ENCODE measurements at regions not wholly inside any gene's neighbourhood (a gene's known extent, or its start where the extent isn't known, plus 50 kb on each side); places are given as distances from the start of the nearest gene placed in this dataset.

GRCh38 chr21:26351661-26352060, 181.1 kb upstream of the APP start:
- no peaks in the 10 kb centered on the region for H3K27me3 ChIP-seq (ENCODE audit: low read depth, low read length)
- H3K4me2 ChIP-seq (ENCODE audit: low read length) = no peak overlapping the region
- no peak overlapping the region for H3K9ac ChIP-seq (ENCODE audit: low read length)
- no peak overlapping the region for H3K4me3 ChIP-seq (ENCODE audit: low read length)
- H3K36me3 ChIP-seq (replicated peaks; ENCODE audit: low read depth, low read length) = no peaks in the 10 kb centered on the region
- no peak overlapping the region for H2AFZ ChIP-seq (ENCODE audit: low read depth, low read length)
- TF ChIP-seq EZH2phosphoT487 (IDR thresholded peaks at IDR 0.05; ENCODE audit: low read depth) = no peak
- H3K4me1 ChIP-seq (ENCODE audit: low read length) = 0 out of 2 replicates have a peak, but pooled peaks cover 3% of the 10 kb centered on the region
- no peak overlapping the region for H3K27ac ChIP-seq (ENCODE audit: low read length)
- no peaks in the 10 kb centered on the region for H3K9me3 ChIP-seq (ENCODE audit: insufficient read depth, low read length)
- H3K79me2 ChIP-seq (ENCODE audit: low read length) = no peaks in the 10 kb centered on the region
- H4K20me1 ChIP-seq (ENCODE audit: insufficient read depth, low read length) = no peaks in the 10 kb centered on the region

GRCh38 chr21:26332867-26333266, 162.3 kb upstream of the APP start:
- H3K79me2 ChIP-seq (ENCODE audit: low read length) = no peaks in the 10 kb centered on the region
- no peaks in the 10 kb centered on the region for H3K9me3 ChIP-seq (ENCODE audit: insufficient read depth, low read length)
- no peaks in the 10 kb centered on the region for H3K4me1 ChIP-seq (ENCODE audit: low read length)
- H3K36me3 ChIP-seq (replicated peaks; ENCODE audit: low read depth, low read length) = no peaks in the 10 kb centered on the region
- no peak overlapping the region for H3K9ac ChIP-seq (ENCODE audit: low read length)
- no peak overlapping the region for H3K27ac ChIP-seq (ENCODE audit: low read length)
- no peak overlapping the region for H3K4me3 ChIP-seq (ENCODE audit: low read length)
- H4K20me1 ChIP-seq (ENCODE audit: insufficient read depth, low read length) = no peaks in the 10 kb centered on the region
- no peaks in the 10 kb centered on the region for H3K27me3 ChIP-seq (ENCODE audit: low read depth, low read length)
- no peak overlapping the region for H2AFZ ChIP-seq (ENCODE audit: low read depth, low read length)
- H3K4me2 ChIP-seq (ENCODE audit: low read length) = no peak overlapping the region
- TF ChIP-seq CTCF (IDR thresholded peaks at IDR 0.05; ENCODE audit: low read depth, low read length) (no peak), EZH2phosphoT487 (IDR thresholded peaks at IDR 0.05; ENCODE audit: low read depth) (no peak)

- no peaks in the 10 kb centered on the region for H3K4me1 ChIP-seq (ENCODE audit: low read length)
- H3K27ac ChIP-seq (ENCODE audit: low read length) = no peak overlapping the region
- no peak overlapping the region for H3K4me2 ChIP-seq (ENCODE audit: low read length)
- no peaks in the 10 kb centered on the region for H3K36me3 ChIP-seq (replicated peaks; ENCODE audit: low read depth, low read length)
- no peaks in the 10 kb centered on the region for H3K27me3 ChIP-seq (ENCODE audit: low read depth, low read length)
- H3K9ac ChIP-seq (ENCODE audit: low read length) = no peak overlapping the region
- no peak overlapping the region for H2AFZ ChIP-seq (ENCODE audit: low read depth, low read length)
- no peak for TF ChIP-seq EZH2phosphoT487 (IDR thresholded peaks at IDR 0.05; ENCODE audit: low read depth)
- TF ChIP-seq CTCF (IDR thresholded peaks at IDR 0.05; ENCODE audit: low read depth, low read length) = no peak
- H3K79me2 ChIP-seq (ENCODE audit: low read length) = no peaks in the 10 kb centered on the region
- H4K20me1 ChIP-seq (ENCODE audit: insufficient read depth, low read length) = no peaks in the 10 kb centered on the region
- no peak overlapping the region for H3K4me3 ChIP-seq (ENCODE audit: low read length)
- no peaks in the 10 kb centered on the region for H3K9me3 ChIP-seq (ENCODE audit: insufficient read depth, low read length)
Observed at GRCh38 chr21:26331205-26331980, 160.8 kb upstream of the APP start.

GRCh38 chr21:26320596-26320995, 150.0 kb upstream of the APP start:
- Histone ChIP-seq H4K20me1 (ENCODE audit: insufficient read depth, low read length) (no peaks in the 10 kb centered on the region), H3K4me2 (ENCODE audit: low read length) (no peak overlapping the region), H3K36me3 (replicated peaks; ENCODE audit: low read depth, low read length) (no peaks in the 10 kb centered on the region), H3K9ac (ENCODE audit: low read length) (no peak overlapping the region), H3K27me3 (ENCODE audit: low read depth, low read length) (no peaks in the 10 kb centered on the region), H3K4me3 (ENCODE audit: low read length) (no peak overlapping the region), H3K27ac (ENCODE audit: low read length) (no peak overlapping the region), H3K4me1 (ENCODE audit: low read length) (no peaks in the 10 kb centered on the region), H3K9me3 (ENCODE audit: insufficient read depth, low read length) (no peaks in the 10 kb centered on the region), H2AFZ (ENCODE audit: low read depth, low read length) (no peak overlapping the region), H3K79me2 (ENCODE audit: low read length) (no peaks in the 10 kb centered on the region)
- TF ChIP-seq EZH2phosphoT487 (IDR thresholded peaks at IDR 0.05; ENCODE audit: low read depth) = no peak

DNA sequence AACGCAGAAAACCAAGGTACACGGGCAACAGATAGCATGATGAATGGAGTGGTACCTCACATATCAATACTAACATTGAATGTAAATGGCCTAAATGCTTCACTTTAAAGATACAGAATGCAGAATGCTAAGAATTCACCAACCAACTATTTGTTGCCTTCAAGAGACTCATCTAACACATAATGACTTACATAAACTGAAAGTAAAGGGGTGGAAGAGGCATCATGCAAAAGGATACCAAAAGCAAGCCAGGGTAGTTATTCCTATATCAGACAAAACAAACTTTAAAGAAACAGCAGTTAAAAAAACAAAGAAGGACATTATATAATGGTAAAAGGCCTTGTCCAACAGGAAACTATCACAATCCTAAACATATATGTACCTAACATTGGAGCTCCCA, 137.1 kb upstream of the APP start:
- no peaks in the 10 kb centered on the region for H3K9me3 ChIP-seq (ENCODE audit: insufficient read depth, low read length)
- no peak overlapping the region for H2AFZ ChIP-seq (ENCODE audit: low read depth, low read length)
- no peaks in the 10 kb centered on the region for H4K20me1 ChIP-seq (ENCODE audit: insufficient read depth, low read length)
- no peaks in the 10 kb centered on the region for H3K79me2 ChIP-seq (ENCODE audit: low read length)
- no peaks in the 10 kb centered on the region for H3K27me3 ChIP-seq (ENCODE audit: low read depth, low read length)
- no peak overlapping the region for H3K4me2 ChIP-seq (ENCODE audit: low read length)
- H3K9ac ChIP-seq (ENCODE audit: low read length) = no peak overlapping the region
- H3K4me1 ChIP-seq (ENCODE audit: low read length) = no peaks in the 10 kb centered on the region
- H3K4me3 ChIP-seq (ENCODE audit: low read length) = no peak overlapping the region
- H3K27ac ChIP-seq (ENCODE audit: low read length) = no peak overlapping the region
- H3K36me3 ChIP-seq (replicated peaks; ENCODE audit: low read depth, low read length) = no peaks in the 10 kb centered on the region
- no peak for TF ChIP-seq CTCF (IDR thresholded peaks at IDR 0.05; ENCODE audit: low read depth, low read length)
- TF ChIP-seq EZH2phosphoT487 (IDR thresholded peaks at IDR 0.05; ENCODE audit: low read depth) = no peak

All from OCI-LY3 (cell line).